HepG2 (cell line): ENCODE measurements at regions not wholly inside any gene's neighbourhood (a gene's known extent, or its start where the extent isn't known, plus 50 kb on each side); places are given as distances from the start of the nearest gene placed in this dataset.

Experiments
- CTCF ChIP-seq: sonication (generic); formaldehyde crosslinking; IDR thresholded peaks from 2 replicates; pipeline ENCODE4 v1.5.0; 2020; ENCODE audit warnings: mild to moderate bottlenecking, missing genetic modification reagents, moderate library complexity
- DMAP1 ChIP-seq: IDR thresholded peaks from 2 replicates; pipeline ENCODE4 v1.6.1; 2016
- EHMT2 ChIP-seq: fragments of 200-600 bp; sonication (generic); IDR thresholded peaks from 2 replicates; pipeline ENCODE4 v1.7.0; 2017; ENCODE audit warnings: antibody characterized with exemption, low read depth, low read length, borderline replicate concordance
- EZH2 ChIP-seq: conservative IDR thresholded peaks from 2 replicates; pipeline ENCODE4 v1.6.1; 2012; ENCODE audit warnings: mild to moderate bottlenecking, low read depth, low read length, moderate library complexity
- FOXP1 ChIP-seq, 2 experiments: fragments of 450-650 bp in 1 of 2; IDR thresholded peaks; 2 replicates each; pipeline ENCODE4 v1.6.1; 2017 to 2018; ENCODE audit warnings: antibody characterized with exemption in 1 of 2
- HNRNPL ChIP-seq: fragments of 200-400 bp; formaldehyde crosslinking; IDR thresholded peaks from 2 replicates; pipeline ENCODE4 v1.6.1; 2017; ENCODE audit warnings: mild to moderate bottlenecking, low read depth, low read length
- MLXIP ChIP-seq: sonication (generic); formaldehyde crosslinking; IDR thresholded peaks from 2 replicates; pipeline ENCODE4 v1.9.0; 2021; ENCODE audit warnings: missing genetic modification reagents, borderline replicate concordance
- ZNF589 ChIP-seq: sonication (generic); formaldehyde crosslinking; conservative IDR thresholded peaks from 2 replicates; pipeline ENCODE4 v1.8.0; 2022; ENCODE audit warnings: mild to moderate bottlenecking, moderate library complexity, missing genetic modification reagents
- ZNF746 ChIP-seq: sonication (generic); formaldehyde crosslinking; IDR thresholded peaks from 2 replicates; pipeline ENCODE4 v1.8.0; 2022; ENCODE audit warnings: mild to moderate bottlenecking, missing genetic modification reagents
- TF ChIP-seq, protein P1 (sequence below): fragments of 450-650 bp; IDR thresholded peaks from 2 replicates; pipeline ENCODE4 v1.6.1; 2017; ENCODE audit warnings: mild to moderate bottlenecking
- TF ChIP-seq, protein P2 (sequence below): sonication (generic); formaldehyde crosslinking; IDR thresholded peaks from 2 replicates; pipeline ENCODE4 v1.8.0; 2023; ENCODE audit warnings: mild to moderate bottlenecking, missing genetic modification reagents

DNA sequence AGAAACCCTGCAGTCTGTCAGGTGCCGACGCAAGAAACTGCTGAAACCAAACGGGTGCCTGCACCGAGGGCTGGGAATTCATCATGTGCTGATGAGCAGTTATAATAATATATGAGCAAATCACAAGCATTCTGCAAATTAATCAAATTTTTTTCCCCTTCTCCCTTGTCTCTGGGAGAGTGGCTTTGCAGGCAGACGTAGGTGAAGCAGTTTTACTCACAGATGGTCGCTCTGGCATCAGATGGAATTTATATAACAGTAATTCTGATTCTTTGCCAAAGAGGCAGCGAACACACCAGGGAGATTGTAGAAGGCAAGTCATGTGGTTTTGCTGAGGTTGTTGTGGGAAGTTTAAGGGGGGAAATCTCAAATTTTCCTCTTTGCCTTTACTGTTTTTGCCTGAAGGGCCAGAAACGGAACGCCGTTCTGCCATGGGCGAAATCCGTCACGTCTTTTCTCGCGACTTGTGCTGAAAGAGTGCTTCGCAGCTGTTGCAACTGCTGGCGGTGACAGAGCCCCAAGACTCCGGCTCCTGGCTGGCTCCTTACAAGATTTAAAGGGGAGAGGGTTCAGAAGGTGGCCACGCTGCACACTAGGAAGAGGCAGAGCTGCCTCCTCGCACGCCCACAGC lies 320.1 kb downstream of the ZNF536 start:
- TF ChIP-seq HNRNPL = no peak
- TF ChIP-seq, protein P1, sequence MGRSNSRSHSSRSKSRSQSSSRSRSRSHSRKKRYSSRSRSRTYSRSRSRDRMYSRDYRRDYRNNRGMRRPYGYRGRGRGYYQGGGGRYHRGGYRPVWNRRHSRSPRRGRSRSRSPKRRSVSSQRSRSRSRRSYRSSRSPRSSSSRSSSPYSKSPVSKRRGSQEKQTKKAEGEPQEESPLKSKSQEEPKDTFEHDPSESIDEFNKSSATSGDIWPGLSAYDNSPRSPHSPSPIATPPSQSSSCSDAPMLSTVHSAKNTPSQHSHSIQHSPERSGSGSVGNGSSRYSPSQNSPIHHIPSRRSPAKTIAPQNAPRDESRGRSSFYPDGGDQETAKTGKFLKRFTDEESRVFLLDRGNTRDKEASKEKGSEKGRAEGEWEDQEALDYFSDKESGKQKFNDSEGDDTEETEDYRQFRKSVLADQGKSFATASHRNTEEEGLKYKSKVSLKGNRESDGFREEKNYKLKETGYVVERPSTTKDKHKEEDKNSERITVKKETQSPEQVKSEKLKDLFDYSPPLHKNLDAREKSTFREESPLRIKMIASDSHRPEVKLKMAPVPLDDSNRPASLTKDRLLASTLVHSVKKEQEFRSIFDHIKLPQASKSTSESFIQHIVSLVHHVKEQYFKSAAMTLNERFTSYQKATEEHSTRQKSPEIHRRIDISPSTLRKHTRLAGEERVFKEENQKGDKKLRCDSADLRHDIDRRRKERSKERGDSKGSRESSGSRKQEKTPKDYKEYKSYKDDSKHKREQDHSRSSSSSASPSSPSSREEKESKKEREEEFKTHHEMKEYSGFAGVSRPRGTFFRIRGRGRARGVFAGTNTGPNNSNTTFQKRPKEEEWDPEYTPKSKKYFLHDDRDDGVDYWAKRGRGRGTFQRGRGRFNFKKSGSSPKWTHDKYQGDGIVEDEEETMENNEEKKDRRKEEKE = no peak
- TF ChIP-seq, protein P2, sequence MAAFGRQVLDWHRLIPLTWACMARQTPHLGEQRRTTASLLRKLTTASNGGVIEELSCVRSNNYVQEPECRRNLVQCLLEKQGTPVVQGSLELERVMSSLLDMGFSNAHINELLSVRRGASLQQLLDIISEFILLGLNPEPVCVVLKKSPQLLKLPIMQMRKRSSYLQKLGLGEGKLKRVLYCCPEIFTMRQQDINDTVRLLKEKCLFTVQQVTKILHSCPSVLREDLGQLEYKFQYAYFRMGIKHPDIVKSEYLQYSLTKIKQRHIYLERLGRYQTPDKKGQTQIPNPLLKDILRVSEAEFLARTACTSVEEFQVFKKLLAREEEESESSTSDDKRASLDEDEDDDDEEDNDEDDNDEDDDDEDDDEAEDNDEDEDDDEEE (CRISPR knock-in tag) = no peak
- TF ChIP-seq EZH2 = no peak
- no peak for TF ChIP-seq DMAP1 (CRISPR knock-in tag)
- no peak for TF ChIP-seq ZNF589 (CRISPR knock-in tag)
- no peak for TF ChIP-seq FOXP1 (IDR thresholded peaks at IDR 0.05)
- no peak for TF ChIP-seq FOXP1 (CRISPR knock-in tag; IDR thresholded peaks at IDR 0.05)
- no peak for TF ChIP-seq MLXIP
- TF ChIP-seq CTCF (CRISPR knock-in tag) = no peak
- no peak for TF ChIP-seq ZNF746 (CRISPR knock-in tag)
- TF ChIP-seq EHMT2 = no peak
